ENCODE measurements at regions not wholly inside any gene's neighbourhood (a gene's known extent, or its start where the extent isn't known, plus 50 kb on each side); places are given as distances from the start of the nearest gene placed in this dataset.

- Histone ChIP-seq H3K4me3 (ENCODE audit: low read depth, low read length) (no peak overlapping the region), H3K4me1 (no peaks in the 10 kb centered on the region), H3K36me3 (no peaks in the 10 kb centered on the region), H3K9me3 (no peaks in the 10 kb centered on the region), H3K27me3 (no peaks in the 10 kb centered on the region)
- no peak for TF ChIP-seq CTCF (IDR thresholded peaks at IDR 0.05; ENCODE audit: low read depth, low read length)
- no peak for DNase-seq
These were observed 374.3 kb downstream of the INHBA start for GRCh38 chr7:41328544-41328943.

- Histone ChIP-seq H3K4me1 (no peaks in the 10 kb centered on the region), H3K9me3 (no peaks in the 10 kb centered on the region), H3K36me3 (no peaks in the 10 kb centered on the region), H3K27me3 (no peaks in the 10 kb centered on the region), H3K4me3 (ENCODE audit: low read depth, low read length) (no peak overlapping the region)
- no peak for TF ChIP-seq CTCF (IDR thresholded peaks at IDR 0.05; ENCODE audit: low read depth, low read length)
- no peak for DNase-seq
These were observed 374.8 kb downstream of the INHBA start for GRCh38 chr7:41328131-41328530.

GRCh38 chr7:41326616-41327015 lies 376.3 kb downstream of the INHBA start:
- H3K4me1 ChIP-seq = no peaks in the 10 kb centered on the region
- TF ChIP-seq CTCF (IDR thresholded peaks at IDR 0.05; ENCODE audit: low read depth, low read length) = no peak

GRCh38 chr7:41323806-41324205 lies 379.1 kb downstream of the INHBA start:
- Histone ChIP-seq H3K9me3 (no peaks in the 10 kb centered on the region), H3K4me3 (ENCODE audit: low read depth, low read length) (no peak overlapping the region), H3K4me1 (no peaks in the 10 kb centered on the region), H3K36me3 (no peaks in the 10 kb centered on the region), H3K27me3 (no peaks in the 10 kb centered on the region)
- DNase-seq = no peak
- TF ChIP-seq CTCF (IDR thresholded peaks at IDR 0.05; ENCODE audit: low read depth, low read length) = no peak

More at GRCh38 chr7:41326616-41327015, 376.3 kb downstream of the INHBA start:
- no peaks in the 10 kb centered on the region for H3K27me3 ChIP-seq
- H3K9me3 ChIP-seq = no peaks in the 10 kb centered on the region
- H3K4me3 ChIP-seq (ENCODE audit: low read depth, low read length) = no peak overlapping the region
- DNase-seq = no peak
- no peaks in the 10 kb centered on the region for H3K36me3 ChIP-seq

- H3K4me1 ChIP-seq = no peaks in the 10 kb centered on the region
- TF ChIP-seq CTCF (IDR thresholded peaks at IDR 0.05; ENCODE audit: low read depth, low read length) = no peak
- H3K27me3 ChIP-seq = no peaks in the 10 kb centered on the region
- no peaks in the 10 kb centered on the region for H3K36me3 ChIP-seq
- H3K9me3 ChIP-seq = no peaks in the 10 kb centered on the region
- DNase-seq = no peak
- H3K4me3 ChIP-seq (ENCODE audit: low read depth, low read length) = no peak overlapping the region
These were observed 383.3 kb downstream of the INHBA start for GRCh38 chr7:41319581-41319980.

GRCh38 chr7:41316410-41316809 lies 386.5 kb downstream of the INHBA start:
- no peak for TF ChIP-seq CTCF (IDR thresholded peaks at IDR 0.05; ENCODE audit: low read depth, low read length)
- H3K9me3 ChIP-seq = no peaks in the 10 kb centered on the region
- H3K36me3 ChIP-seq = no peaks in the 10 kb centered on the region
- H3K27me3 ChIP-seq = no peaks in the 10 kb centered on the region
- DNase-seq = no peak
- no peaks in the 10 kb centered on the region for H3K4me1 ChIP-seq
- no peak overlapping the region for H3K4me3 ChIP-seq (ENCODE audit: low read depth, low read length)
